Limb (tissue), 2 donors: ENCODE measurements at regions not wholly inside any gene's neighbourhood (a gene's known extent, or its start where the extent isn't known, plus 50 kb on each side); places are given as distances from the start of the nearest gene placed in this dataset.

Experiments used
- DNase-seq, 2 donors: peaks; one replicate each; pipeline ENCODE4 v3.0.0-alpha.2; 2016; ENCODE audit errors: extremely low spot score in 2 of 2

DNA sequence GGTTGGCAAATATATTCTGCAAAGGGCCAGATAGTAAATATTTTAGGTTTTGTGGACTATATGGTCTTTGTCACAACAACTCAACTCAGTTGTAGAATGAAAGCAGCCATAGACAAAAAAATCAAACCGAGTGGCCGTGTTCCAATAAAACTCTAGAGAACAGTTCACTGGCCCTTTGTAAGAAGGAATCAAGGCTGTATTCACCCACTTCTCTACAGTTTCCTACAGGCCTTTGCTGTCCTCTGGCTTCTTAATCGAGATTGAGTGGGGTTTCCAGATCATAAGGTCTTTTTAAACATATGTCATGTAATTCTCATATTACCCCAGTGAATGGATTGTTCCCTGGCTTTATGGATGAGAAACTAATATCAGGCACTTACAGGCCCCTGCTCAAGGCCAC, 448.9 kb upstream of the ETAA1 start:
- DNase-seq: no peak

DNA sequence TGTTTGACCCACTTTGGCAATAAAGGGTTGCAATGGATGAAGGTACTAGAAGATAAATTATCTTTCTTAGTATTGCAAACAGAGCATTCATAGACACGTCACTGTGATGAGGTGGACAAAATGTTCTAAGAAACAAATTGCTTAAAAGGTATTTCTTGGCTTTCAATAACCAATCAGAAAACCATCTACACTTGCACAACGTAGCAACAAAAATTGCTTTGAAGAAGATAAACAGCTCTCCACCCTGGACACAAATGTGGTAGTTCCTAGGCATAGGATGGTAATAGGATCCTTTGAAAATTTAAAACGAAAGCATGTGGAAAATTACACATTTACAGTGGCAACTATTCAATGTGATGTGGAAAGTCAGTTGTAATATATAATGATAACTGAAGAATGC, 439.9 kb upstream of the ETAA1 start:
- no peak for DNase-seq

DNA sequence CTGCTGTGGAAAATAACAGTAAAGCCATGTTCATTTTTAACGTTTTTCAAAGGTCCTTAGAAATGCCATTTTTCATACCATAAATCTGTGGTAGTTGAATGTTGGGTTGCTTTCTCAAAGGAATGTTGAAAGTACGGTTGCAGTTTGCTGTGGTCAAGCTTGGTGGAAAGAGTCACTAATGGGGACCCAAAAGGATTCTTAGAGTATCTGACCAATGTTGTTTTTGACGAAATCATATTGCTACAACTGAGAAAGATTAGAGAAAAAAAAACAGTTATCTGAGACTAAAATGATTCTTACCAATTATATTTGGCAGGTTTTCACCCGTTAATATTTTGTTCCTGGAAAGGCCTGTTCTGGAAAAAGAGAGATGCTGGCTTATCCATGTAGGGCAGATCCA, 439.5 kb upstream of the ETAA1 start:
- DNase-seq: no peak

GRCh38 chr2:66960161-66960560, 437.0 kb upstream of the ETAA1 start:
- no peak for DNase-seq

- no peak for DNase-seq
These were observed 434.4 kb upstream of the ETAA1 start for GRCh38 chr2:66962716-66963115.

- DNase-seq: no peak
These were observed 430.5 kb upstream of the ETAA1 start for GRCh38 chr2:66966631-66967030.

DNA sequence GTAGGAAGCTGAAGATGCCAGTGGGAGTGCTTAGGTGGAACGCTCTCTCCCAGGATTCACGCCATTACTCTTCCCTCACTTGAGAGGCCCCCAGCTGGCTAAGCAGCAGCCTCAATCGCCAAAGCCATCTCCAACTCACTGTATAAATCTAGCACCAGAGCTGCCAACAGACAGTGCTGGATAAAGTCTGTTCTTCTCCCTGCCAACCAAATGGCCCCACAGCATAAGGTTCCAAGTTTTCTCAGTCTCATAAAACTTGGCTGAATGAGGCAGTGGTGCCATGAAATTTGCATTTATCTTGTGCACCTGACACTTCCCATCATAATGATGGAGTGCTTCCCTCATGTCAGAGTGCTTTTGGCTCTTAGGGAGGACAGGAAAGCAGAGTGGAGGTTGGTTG, 428.2 kb upstream of the ETAA1 start:
- DNase-seq: no peak

DNA sequence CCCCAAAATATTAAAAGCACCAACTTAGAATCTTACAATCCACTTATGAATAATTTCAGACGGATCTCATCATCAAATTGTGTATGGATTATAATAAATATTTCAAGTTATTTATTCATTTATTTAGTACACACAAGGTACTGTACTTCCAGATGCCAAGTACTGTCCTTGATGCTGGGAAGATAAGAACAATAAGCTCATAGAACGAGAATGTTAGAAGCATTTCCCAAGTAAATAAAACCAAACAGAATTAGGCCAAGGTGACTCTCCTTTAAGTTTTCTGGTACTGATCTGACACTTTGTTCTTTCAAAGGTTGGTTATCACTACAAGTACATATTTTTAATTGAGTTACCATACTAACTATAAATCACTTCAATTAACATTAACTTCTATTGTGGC, 416.1 kb upstream of the ETAA1 start:
- DNase-seq: no peak

GRCh38 chr2:66982766-66983165, 414.4 kb upstream of the ETAA1 start:
- DNase-seq: no peak

DNA sequence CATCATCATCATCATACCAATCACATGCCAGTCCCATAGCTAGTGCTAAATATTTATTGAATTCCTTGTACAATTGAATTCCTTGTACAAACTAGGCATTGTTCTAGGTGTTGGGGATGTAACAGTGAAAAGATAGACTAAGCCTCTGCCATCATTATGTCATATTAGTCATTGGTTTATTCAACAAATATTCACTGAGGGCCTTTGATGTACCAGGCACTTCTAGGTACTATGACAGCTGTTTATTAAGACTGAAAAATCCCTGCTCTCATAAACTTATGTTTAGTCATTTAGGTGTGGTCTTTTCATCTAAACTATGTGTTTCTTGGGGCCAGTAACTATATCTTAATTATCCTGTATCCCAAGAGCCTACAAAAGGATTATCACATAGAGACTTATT, 412.3 kb upstream of the ETAA1 start:
- no peak for DNase-seq

- no peak for DNase-seq
These were observed 411.2 kb upstream of the ETAA1 start for GRCh38 chr2:66985906-66986305.

DNA sequence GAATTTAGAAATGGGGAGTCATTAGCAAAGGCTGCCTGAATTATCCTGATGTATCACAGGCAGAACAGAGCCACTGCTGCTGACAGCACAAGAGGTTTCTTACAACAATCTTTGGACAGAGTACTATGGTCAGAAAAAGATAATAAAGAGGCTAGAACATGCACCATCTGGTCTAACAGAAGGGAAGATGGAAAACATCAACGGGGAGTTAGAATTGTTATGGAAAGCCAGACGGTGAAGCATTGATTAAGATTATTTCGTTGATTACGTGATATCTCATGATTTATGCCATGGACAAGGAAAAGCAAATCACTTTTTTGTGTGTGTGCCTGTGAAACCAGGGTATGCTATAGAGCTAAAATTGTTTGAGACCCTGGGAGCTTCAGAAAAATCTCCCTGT, 409.4 kb upstream of the ETAA1 start:
- no peak for DNase-seq

DNA sequence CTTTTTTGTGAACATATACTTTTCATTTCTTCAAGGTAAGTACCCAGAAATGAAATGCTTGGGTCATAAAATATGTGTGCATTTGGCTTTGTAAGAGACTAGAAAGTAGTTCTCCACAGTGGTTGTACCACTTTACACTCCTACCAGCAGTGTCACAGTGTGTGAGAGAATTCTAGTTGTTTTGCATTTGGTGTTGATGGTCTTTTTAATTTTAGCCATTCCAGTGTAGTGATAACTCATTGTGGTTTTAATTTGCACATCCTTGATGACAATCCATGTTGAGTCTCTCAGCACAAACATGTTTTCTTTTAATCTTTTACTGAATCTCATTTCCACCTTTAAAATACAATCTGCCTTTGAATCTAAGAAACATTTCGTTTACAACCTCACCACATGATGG, 402.5 kb upstream of the ETAA1 start:
- no peak for DNase-seq

- no peak for DNase-seq
These were observed 401.5 kb upstream of the ETAA1 start for GRCh38 chr2:66995636-66996035.

- no peak for DNase-seq
These were observed 394.3 kb upstream of the ETAA1 start for GRCh38 chr2:67002618-67003371.

DNA sequence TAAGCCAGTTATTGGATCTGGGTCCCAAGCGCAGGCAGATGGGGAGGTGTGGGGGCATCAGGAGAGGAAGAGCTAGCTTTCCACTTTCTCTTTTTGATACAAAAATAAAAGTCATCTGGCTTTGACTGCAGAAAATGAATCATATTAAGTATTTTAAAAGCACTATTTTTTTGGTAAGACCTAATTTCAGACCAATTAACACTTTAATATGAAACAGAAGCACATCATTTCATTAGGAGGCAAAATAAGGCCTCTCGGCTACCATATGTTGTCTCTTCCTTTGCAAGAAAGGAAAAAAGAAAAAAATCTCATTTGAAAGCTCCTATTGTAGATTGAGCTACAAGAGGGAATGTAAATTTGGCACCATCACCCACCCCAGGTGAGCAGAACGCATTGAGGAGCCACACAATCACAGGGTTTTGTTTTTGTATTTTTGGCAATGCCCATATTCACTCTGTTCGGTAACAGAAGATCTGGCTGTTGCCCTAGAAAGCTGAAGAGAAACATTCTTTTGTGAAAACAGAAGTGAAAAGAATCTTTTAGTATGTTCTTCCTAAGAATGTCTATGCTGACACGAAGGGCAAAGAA, 390.7 kb upstream of the ETAA1 start:
- no peak for DNase-seq

GRCh38 chr2:67008155-67008554, 389.0 kb upstream of the ETAA1 start:
- no peak for DNase-seq

DNA sequence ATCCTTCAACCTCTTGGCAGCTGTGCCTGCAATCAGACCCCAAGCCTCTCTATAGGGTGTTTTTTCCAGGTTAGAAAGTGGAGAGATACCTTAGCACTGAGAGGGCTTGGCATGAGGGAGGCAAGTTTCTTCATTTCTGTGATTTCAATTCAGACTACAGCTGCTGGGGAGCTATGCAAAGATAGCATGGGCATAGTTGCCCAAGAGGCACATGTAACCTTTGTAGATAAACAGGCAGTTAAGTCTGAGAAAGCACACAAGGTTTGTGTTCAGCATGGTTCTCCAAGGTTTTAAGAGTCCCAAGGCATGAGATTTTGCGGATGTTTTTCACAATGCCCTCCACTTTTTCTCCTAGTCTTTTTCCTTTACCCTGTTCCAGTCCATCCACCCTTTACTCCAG, 385.0 kb upstream of the ETAA1 start:
- no peak for DNase-seq

GRCh38 chr2:67013821-67014220, 383.3 kb upstream of the ETAA1 start:
- no peak for DNase-seq

- DNase-seq: no peak
These were observed 381.5 kb upstream of the ETAA1 start for GRCh38 chr2:67015681-67016080.

GRCh38 chr2:67018301-67018700, 378.8 kb upstream of the ETAA1 start:
- no peak for DNase-seq

DNA sequence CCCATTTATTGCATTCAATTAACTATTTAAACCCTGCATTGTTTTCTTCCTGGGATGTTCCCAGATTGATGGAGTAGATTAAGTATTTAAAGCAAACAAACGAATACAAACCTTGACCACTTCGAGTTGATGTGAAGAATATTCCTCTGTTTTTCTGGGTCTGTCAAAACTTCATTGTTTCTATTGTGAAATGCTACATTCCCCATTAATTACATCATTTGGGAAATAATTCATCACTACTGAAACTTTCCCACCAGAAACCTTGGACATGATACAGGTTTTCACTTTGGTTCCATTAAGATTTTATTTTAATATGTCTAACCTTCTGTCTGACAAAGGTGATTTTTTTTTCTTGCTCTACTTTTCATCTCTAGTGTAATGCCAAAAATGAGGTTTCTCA, 365.1 kb upstream of the ETAA1 start:
- DNase-seq: no peak

DNA sequence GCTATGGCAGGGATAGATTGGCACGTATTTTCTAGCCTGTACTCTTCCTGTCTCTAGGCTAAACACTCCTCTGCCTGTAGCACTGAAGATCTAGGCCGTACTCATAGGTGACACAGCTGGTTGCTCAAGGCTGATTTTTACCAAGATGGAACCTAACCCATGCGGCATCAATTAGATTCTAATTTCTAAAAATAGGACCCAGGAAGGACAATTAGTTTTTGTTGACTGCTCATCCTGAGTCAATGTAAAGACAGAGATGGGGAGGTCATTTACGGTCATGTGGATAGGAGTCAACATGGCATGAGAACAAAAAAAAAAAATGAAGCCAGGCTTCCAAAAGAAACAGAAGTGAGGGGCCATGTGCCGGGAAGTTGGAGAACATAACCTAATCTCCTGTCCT, 360.7 kb upstream of the ETAA1 start:
- no peak for DNase-seq

GRCh38 chr2:67037655-67038054, 359.5 kb upstream of the ETAA1 start:
- no peak for DNase-seq
